NB4 (cell line): ENCODE measurements at regions not wholly inside any gene's neighbourhood (a gene's known extent, or its start where the extent isn't known, plus 50 kb on each side); places are given as distances from the start of the nearest gene placed in this dataset.

Source experiments
- DNase-seq: peaks from one replicate; pipeline ENCODE4 v3.0.0; 2010; ENCODE audit warnings: low read depth
- H3K4me3 ChIP-seq: one replicate; pipeline ENCODE4 v1.5.1; 2011; ENCODE audit warnings: mild to moderate bottlenecking, low read depth, low read length, moderate library complexity
- MYC ChIP-seq: IDR thresholded peaks from 2 replicates; pipeline ENCODE4 v1.6.1; 2011; ENCODE audit warnings: low read depth, low read length
- POLR2A ChIP-seq: IDR thresholded peaks from 2 replicates; pipeline ENCODE4 v1.6.1; 2011; ENCODE audit warnings: mild to moderate bottlenecking; ENCODE audit not compliant: insufficient read length; ENCODE audit errors: extremely low read depth
- TF ChIP-seq, protein P1 (sequence below): IDR thresholded peaks from one replicate; pipeline ENCODE4 v1.5.1; 2012; ENCODE audit warnings: low read depth, low read length
- TF ChIP-seq, protein P2 (sequence below): IDR thresholded peaks from 2 replicates; pipeline ENCODE4 v1.6.1; 2011; ENCODE audit warnings: low read depth, low read length

GRCh38 chr6:761997-762396 lies 69.1 kb upstream of the EXOC2 start:
- H3K4me3 ChIP-seq, result no peak overlapping the region
- TF ChIP-seq MYC (no peak), POLR2A (no peak)
- TF ChIP-seq, protein P1, sequence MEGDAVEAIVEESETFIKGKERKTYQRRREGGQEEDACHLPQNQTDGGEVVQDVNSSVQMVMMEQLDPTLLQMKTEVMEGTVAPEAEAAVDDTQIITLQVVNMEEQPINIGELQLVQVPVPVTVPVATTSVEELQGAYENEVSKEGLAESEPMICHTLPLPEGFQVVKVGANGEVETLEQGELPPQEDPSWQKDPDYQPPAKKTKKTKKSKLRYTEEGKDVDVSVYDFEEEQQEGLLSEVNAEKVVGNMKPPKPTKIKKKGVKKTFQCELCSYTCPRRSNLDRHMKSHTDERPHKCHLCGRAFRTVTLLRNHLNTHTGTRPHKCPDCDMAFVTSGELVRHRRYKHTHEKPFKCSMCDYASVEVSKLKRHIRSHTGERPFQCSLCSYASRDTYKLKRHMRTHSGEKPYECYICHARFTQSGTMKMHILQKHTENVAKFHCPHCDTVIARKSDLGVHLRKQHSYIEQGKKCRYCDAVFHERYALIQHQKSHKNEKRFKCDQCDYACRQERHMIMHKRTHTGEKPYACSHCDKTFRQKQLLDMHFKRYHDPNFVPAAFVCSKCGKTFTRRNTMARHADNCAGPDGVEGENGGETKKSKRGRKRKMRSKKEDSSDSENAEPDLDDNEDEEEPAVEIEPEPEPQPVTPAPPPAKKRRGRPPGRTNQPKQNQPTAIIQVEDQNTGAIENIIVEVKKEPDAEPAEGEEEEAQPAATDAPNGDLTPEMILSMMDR, result no peak
- TF ChIP-seq, protein P2, sequence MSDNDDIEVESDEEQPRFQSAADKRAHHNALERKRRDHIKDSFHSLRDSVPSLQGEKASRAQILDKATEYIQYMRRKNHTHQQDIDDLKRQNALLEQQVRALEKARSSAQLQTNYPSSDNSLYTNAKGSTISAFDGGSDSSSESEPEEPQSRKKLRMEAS, result no peak
- DNase-seq, result no peak

GRCh38 chr6:760982-761955 lies 68.3 kb upstream of the EXOC2 start:
- DNase-seq, result no peak
- H3K4me3 ChIP-seq, result no peak overlapping the region
- TF ChIP-seq, protein P1, result no peak
- no peak for TF ChIP-seq POLR2A
- TF ChIP-seq, protein P2, result no peak
- no peak for TF ChIP-seq MYC

- no peak for TF ChIP-seq POLR2A
- no peak overlapping the region for H3K4me3 ChIP-seq
- no peak for DNase-seq
Measured at GRCh38 chr6:759729-760128, 66.8 kb upstream of the EXOC2 start.

- TF ChIP-seq POLR2A (no peak), MYC (no peak)
- TF ChIP-seq, protein P1, result no peak
- TF ChIP-seq, protein P2, result no peak
Measured at GRCh38 chr6:756224-756623, 63.3 kb upstream of the EXOC2 start.

GRCh38 chr6:754202-754601 lies 61.3 kb upstream of the EXOC2 start:
- no peak for DNase-seq
- no peak overlapping the region for H3K4me3 ChIP-seq
- no peak for TF ChIP-seq POLR2A
- TF ChIP-seq, protein P1, result no peak
- TF ChIP-seq, protein P2, result no peak
- no peak for TF ChIP-seq MYC

More at GRCh38 chr6:756224-756623, 63.3 kb upstream of the EXOC2 start:
- no peak overlapping the region for H3K4me3 ChIP-seq
- DNase-seq, result no peak

DNA sequence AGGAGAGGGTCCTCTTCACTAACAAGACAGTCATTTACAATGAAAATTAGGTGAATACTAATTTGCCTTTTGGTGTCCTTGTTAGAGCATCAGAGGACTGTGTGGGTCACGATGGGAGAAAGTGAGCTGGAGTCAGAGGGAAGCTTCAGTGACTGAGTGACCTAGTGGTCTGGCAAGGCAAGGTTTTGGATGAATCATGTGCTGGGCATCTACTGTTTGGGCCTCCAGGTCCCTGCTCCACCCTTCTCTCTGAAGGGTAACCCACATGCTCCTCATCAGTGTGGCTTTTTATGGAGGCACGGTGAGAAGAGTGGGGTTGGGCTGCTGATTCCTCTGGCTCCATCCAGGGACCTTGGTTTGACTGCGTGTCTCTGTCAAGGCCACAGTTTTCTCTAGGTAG lies 60.5 kb upstream of the EXOC2 start:
- H3K4me3 ChIP-seq, result no peak overlapping the region
- DNase-seq, result no peak
- TF ChIP-seq, protein P1, result no peak
